HL-60/S4 (cell line): ENCODE measurements at regions not wholly inside any gene's neighbourhood (a gene's known extent, or its start where the extent isn't known, plus 50 kb on each side); places are given as distances from the start of the nearest gene placed in this dataset.

ENCODE experiments used
- in situ Hi-C: fragments of 300-500 bp; cut with MboI; formaldehyde crosslinking; loops from 2 replicates; pipeline ENCODE4 v1.14.3; 2022; ENCODE audit warnings: low sequenced_read_pairs

DNA sequence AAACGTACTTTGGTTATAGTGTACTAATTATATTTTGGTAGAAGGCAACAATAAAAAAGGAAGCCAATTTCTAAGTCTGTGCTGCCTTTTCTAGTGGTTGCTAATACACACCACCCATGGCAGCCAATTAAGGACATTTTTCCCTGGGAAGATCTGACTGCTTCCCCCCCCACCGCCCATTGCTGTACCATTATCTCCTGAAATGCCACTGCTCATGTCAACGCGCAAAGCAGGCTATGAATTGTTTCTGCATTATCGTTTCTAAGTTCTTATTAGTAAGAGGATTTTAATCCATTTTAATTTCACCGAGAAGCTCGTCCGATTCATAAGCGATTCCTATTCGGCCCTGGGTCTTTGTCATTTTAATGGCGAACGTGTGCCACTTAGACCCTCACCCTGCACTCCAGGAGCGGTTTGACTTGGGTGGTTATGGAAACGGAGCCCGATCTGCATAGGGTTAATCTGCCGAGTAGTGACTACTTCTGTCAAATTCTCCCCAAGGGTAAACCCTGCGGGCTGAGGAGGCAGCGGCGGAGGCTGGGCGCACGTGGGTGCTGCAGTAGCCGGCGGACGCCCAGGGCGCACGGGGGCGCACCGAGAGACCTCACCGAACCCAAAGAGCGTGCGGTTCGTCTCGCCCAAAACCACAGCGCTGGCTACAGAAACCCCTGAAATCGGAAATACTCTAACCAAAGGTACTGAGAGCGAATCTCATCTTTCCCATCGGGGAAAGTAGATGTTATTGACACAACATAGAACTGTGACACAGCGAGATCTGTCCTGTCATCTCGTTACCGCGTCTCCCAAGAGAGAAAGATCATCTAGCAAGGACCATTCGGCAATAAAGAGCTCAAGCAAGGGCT is 55.8 kb upstream of the SHC3 start:
- in situ Hi-C loops: no loop called here

DNA sequence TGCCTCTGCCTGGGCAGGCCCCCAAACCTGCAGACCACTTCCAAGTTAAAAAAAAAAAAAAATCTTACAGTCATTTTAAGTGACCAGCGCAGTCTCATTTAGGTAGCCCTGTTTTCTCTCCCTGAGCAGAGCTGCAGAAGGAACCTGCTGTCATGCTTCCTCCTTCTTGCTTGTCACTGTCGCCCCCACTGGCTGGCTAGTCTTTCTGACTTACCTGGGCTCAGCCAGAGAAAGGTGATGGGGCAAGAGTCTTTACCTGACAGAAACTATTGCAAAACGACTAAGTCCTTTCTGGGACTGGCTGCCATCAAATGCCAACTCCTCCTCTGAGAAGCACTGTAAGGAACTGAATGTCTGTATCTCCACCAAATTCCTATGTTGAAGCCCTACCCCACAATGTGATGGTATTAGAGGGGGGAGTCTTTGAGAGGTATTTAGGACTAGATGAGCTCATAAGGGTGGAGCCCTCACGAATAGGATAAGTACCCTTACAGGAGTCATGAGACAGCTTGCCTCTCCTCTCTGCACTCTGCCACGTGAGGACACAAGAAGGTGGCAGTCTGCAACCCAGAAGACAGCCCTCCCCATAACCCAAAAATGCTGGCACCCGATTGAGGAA is 58.4 kb upstream of the SHC3 start:
- in situ Hi-C loops: no loop called here

DNA sequence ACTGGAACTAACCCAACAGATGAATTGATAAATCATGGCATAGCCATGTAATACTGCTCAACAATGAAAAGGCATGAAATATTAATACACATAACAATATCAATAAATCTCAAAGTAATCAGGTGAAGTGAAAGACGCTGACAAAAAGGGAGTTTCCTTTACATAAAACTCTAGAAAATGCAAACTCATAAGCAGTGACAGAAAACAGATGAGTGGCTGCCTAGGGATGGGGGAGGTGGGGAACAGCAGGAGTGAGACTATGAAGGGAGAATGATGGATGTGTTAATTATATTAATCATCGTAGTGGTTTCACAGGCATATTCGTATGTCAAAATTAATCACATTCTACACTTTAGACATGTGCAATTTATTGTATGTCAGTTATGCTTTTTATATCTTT is 59.8 kb upstream of the SHC3 start:
- in situ Hi-C loops: no loop called here

GRCh38 chr9:89243296-89244061 is 64.9 kb upstream of the SHC3 start:
- in situ Hi-C loops: no loop called here

DNA sequence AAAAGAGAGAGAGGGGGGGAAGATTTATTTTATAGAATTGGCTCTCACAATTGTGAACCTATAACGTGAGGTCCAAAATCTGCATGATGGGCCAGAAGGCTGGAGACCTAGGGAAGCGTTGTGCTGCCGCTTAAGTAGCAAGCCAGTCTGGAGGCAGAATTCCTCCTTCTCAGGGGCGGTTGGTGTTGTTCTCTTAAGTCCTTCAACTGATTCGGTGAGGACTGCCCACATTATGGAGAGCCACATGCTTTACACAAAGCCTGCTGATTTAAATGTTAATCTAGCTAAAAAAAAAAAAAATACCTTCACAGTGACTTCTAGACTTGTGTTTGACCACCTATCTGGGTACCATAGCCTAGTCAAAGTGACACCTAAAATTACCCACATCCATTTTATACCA is 64.2 kb upstream of the CKS2 start:
- in situ Hi-C loops: no loop called here

GRCh38 chr9:89247431-89248353 is 63.3 kb upstream of the CKS2 start:
- in situ Hi-C loops: no loop called here

DNA sequence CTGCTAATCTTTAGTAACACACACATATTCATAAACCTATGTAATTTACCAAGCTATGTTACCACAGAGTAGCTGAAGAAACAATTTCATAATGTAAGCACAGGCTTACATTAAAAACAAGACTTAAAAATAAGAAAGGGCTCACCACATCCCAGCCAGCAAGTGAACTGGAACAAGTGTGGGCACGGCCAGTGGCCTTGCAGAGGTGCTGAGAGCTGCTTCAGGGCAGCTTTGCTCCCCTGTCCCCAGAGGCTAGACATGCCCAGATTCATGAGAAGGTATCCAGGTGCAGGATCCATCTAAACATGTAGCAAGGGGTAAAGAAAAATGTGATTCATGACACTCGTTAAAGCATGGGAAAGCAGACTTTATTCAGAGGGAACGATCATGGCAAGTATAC is 62.0 kb upstream of the CKS2 start:
- in situ Hi-C loops: no loop called here

DNA sequence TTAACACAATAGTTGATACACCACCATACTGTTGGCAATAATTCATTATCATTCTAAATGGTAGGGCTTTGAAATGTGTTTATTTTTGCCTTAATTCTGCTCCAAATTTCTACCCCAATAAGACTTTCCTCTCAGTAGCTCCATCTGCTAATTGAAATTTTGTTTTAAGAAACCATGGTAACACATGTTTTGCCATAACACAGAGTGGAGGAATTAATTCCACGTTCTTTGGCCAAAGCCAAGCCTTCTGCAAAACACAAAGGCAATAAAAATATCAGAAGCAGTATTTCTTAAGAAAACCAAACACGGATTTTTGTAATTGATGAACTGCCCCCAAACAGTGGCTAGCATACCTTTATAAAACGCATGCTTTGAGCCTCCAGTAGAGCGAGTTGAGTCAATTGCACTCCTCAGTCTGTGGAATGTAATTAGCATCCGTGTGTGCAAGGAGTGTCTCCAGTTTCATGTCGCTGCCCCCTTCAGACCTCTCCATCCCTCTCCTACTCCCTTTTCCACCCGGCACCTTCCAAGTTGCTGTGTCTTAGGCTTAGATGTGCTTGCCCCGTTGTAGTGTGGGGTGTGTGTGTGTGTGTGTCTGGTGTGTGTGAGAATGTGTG is 58.2 kb upstream of the CKS2 start:
- in situ Hi-C loops: loop anchor here (25.0 kb wide), 2 partner anchors 190 to 1290 kb away; partner anchors contain the start of gene CDK20

GRCh38 chr9:89254058-89254772 is 56.8 kb upstream of the CKS2 start:
- in situ Hi-C loops: loop anchor here (25.0 kb wide), 2 partner anchors 192 to 1292 kb away; partner anchors contain the start of gene CDK20

DNA sequence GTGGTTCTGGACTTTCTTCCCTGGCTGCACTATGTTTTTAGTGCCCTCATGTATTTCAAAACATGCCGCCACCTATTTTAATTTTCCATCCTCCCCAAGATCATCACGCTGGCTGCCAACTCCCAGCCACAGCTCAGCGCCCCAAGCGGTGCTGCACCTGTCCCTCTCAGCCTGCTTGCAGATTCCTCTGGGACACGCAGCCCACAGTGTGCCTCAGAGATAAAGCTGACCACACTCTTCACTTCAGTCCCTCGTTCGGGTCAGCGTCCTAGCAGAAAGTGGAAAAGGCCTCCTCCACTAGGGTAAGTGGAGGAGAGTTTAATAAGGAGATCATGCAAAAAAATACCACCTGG is 56.2 kb upstream of the CKS2 start:
- in situ Hi-C loops: loop anchor here (25.0 kb wide), 2 partner anchors 192 to 1292 kb away; partner anchors contain the start of gene CDK20

DNA sequence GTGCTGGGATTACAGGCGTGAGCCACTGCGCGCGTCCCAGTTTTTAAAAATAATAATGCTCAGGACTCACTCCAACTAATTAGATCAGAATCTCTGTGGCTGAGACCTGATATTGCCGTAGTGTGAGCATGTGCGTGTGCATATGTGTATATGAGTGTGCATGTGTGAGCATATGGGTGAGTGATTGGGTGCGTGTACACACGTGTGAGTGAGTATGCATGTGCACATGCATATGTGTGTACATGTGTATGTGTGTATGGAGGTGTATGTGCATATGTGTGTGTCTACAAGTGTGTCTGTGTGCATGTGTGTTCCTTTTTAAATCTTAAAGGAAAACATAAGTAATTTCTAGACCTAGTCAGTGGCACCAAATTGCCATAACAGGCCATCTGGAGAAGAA is 54.8 kb upstream of the CKS2 start:
- in situ Hi-C loops: loop anchor here (25.0 kb wide), 2 partner anchors 194 to 1294 kb away; partner anchors contain the start of gene CDK20

- in situ Hi-C loops: loop anchor here (25.0 kb wide), 2 partner anchors 194 to 1294 kb away; partner anchors contain the start of gene CDK20
These were observed 54.4 kb upstream of the CKS2 start for GRCh38 chr9:89256642-89257041.

DNA sequence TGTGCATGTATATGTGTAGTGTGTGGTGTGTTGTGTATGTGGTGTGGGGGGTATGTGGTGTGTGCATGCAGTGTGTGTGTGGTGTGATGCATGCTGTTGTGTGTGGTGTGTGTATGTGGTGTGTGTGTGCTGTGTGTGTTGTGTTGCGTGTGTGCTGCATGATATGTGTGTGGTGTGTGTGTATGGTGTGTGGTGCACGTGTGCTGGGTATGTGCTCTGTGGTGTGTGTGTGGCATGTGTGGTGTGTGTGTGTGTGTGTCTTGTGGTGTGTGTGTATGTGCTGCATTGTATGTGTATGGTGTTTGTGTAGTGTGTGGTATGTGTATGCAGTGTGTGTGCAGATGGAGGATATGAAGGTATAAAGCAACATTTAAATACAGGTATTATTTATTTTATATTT is 50.5 kb upstream of the CKS2 start:
- in situ Hi-C loops: loop anchor here (25.0 kb wide), 2 partner anchors 198 to 1298 kb away; partner anchors contain the start of gene CDK20
